H9 (cell line): ENCODE measurements at regions not wholly inside any gene's neighbourhood (a gene's known extent, or its start where the extent isn't known, plus 50 kb on each side); places are given as distances from the start of the nearest gene placed in this dataset.

ENCODE experiments used
- DNase-seq: peaks from one replicate; pipeline ENCODE4 v3.0.0-alpha.2; 2017
- H2AFZ ChIP-seq: one replicate; pipeline ENCODE4 v1.6.1; 2013; ENCODE audit warnings: mild to moderate bottlenecking, low read length, control low read depth, moderate library complexity
- H2AK5ac ChIP-seq: 2 replicates; pipeline ENCODE4 v1.6.1; 2013; ENCODE audit warnings: low read length, control low read depth, mixed read lengths; ENCODE audit not compliant: insufficient read length
- H2BK120ac ChIP-seq: one replicate; pipeline ENCODE4 v1.6.1; 2013; ENCODE audit warnings: low read depth, mild to moderate bottlenecking, low read length, control low read depth, inconsistent platforms; ENCODE audit not compliant: poor library complexity, severe bottlenecking
- H2BK12ac ChIP-seq: 2 replicates; pipeline ENCODE4 v1.6.1; 2013; ENCODE audit warnings: low read length, control low read depth, mixed read lengths, low read depth; ENCODE audit not compliant: insufficient read length
- H2BK15ac ChIP-seq: 2 replicates; pipeline ENCODE4 v1.6.1; 2013; ENCODE audit warnings: low read depth, low read length, control low read depth
- H2BK20ac ChIP-seq: one replicate; pipeline ENCODE4 v1.6.1; 2013; ENCODE audit warnings: low read depth, mild to moderate bottlenecking, low read length, control low read depth, inconsistent platforms; ENCODE audit not compliant: poor library complexity, severe bottlenecking
- H2BK5ac ChIP-seq: 2 replicates; pipeline ENCODE4 v1.6.1; 2013; ENCODE audit warnings: low read length, control low read depth, mixed read lengths; ENCODE audit not compliant: insufficient read length
- H3K14ac ChIP-seq: 2 replicates; pipeline ENCODE4 v1.6.1; 2013; ENCODE audit warnings: low read length, control low read depth; ENCODE audit not compliant: insufficient read depth
- H3K18ac ChIP-seq: 2 replicates; pipeline ENCODE4 v1.6.1; 2013; ENCODE audit warnings: low read depth, mild to moderate bottlenecking, mixed read lengths, low read length, control low read depth; ENCODE audit not compliant: insufficient read length
- H3K23ac ChIP-seq: 2 replicates; pipeline ENCODE4 v1.6.1; 2013; ENCODE audit warnings: low read length, control low read depth, mixed read lengths, low read depth; ENCODE audit not compliant: insufficient read length
- H3K23me2 ChIP-seq: 2 replicates; pipeline ENCODE4 v1.6.1; 2013; ENCODE audit warnings: low read depth, mild to moderate bottlenecking, mixed read lengths, low read length, control low read depth; ENCODE audit not compliant: insufficient read length, poor library complexity, severe bottlenecking
- H3K27ac ChIP-seq: 2 replicates; pipeline ENCODE4 v1.5.1; 2013; ENCODE audit warnings: low read length, control low read depth, mixed read lengths, low read depth; ENCODE audit not compliant: insufficient read length
- H3K27me3 ChIP-seq: 2 replicates; pipeline ENCODE4 v1.6.1; 2013; ENCODE audit warnings: low read length, control low read depth, inconsistent platforms; ENCODE audit not compliant: insufficient read depth
- H3K4ac ChIP-seq: 2 replicates; pipeline ENCODE4 v1.6.1; 2013; ENCODE audit warnings: low read depth, mild to moderate bottlenecking, control low read depth, inconsistent platforms, low read length, moderate library complexity
- H3K4me1 ChIP-seq: 2 replicates; pipeline ENCODE4 v1.6.1; 2013; ENCODE audit warnings: low read length, control low read depth, inconsistent platforms; ENCODE audit not compliant: insufficient read depth
- H3K4me2 ChIP-seq: 2 replicates; pipeline ENCODE4 v1.6.1; 2013; ENCODE audit warnings: low read length, control low read depth, mixed read lengths; ENCODE audit not compliant: insufficient read length, insufficient read depth
- H3K56ac ChIP-seq: 2 replicates; pipeline ENCODE4 v1.6.1; 2013; ENCODE audit warnings: low read depth, mild to moderate bottlenecking, mixed read lengths, low read length, control low read depth; ENCODE audit not compliant: insufficient read length
- H3K79me1 ChIP-seq: 2 replicates; pipeline ENCODE4 v1.6.1; 2013; ENCODE audit warnings: low read depth, mild to moderate bottlenecking, moderate library complexity, low read length, control low read depth, inconsistent platforms; ENCODE audit not compliant: insufficient read depth, poor library complexity, severe bottlenecking
- H3K79me2 ChIP-seq: 2 replicates; pipeline ENCODE4 v1.6.1; 2013; ENCODE audit warnings: low read length, control low read depth, inconsistent platforms; ENCODE audit not compliant: insufficient read depth
- H3K9ac ChIP-seq: 2 replicates; pipeline ENCODE4 v1.6.1; 2013; ENCODE audit warnings: low read length, control low read depth, mixed read lengths; ENCODE audit not compliant: insufficient read length; ENCODE audit errors: extremely low read depth
- H3K9me3 ChIP-seq: one replicate; pipeline ENCODE4 v1.6.1; 2013; ENCODE audit warnings: low read depth, low read length, inconsistent platforms; ENCODE audit not compliant: control insufficient read depth
- H3T11ph ChIP-seq: one replicate; pipeline ENCODE4 v1.6.1; 2013; ENCODE audit warnings: mild to moderate bottlenecking, low read length, control low read depth, inconsistent platforms
- H4K20me1 ChIP-seq: one replicate; pipeline ENCODE4 v1.6.1; 2013; ENCODE audit not compliant: control insufficient read depth, insufficient read length, insufficient read depth
- H4K5ac ChIP-seq: 2 replicates; pipeline ENCODE4 v1.6.1; 2013; ENCODE audit warnings: low read depth, mild to moderate bottlenecking, mixed read lengths, low read length, control low read depth; ENCODE audit not compliant: insufficient read length
- H4K8ac ChIP-seq: replicated peaks from 2 replicates; pipeline ENCODE4 v1.6.1; 2013; ENCODE audit warnings: low read length, control low read depth, mixed read lengths, low read depth; ENCODE audit not compliant: insufficient read length
- H4K91ac ChIP-seq: 2 replicates; pipeline ENCODE4 v1.6.1; 2013; ENCODE audit warnings: low read depth, mild to moderate bottlenecking, moderate library complexity, mixed read lengths, low read length, control low read depth; ENCODE audit not compliant: insufficient read length
- H3K27ac Mint-ChIP-seq, 3 experiments: 2 replicates in 2 of 3; 3 replicates in 1 of 3; pipeline ENCODE4 v1.8.0; 2020 to 2021; ENCODE audit warnings: mixed read lengths in 3 of 3, mild to moderate bottlenecking in 1 of 3, moderate library complexity in 1 of 3
- H3K27me3 Mint-ChIP-seq: 2 replicates; pipeline ENCODE4 v1.8.0; 2021; ENCODE audit warnings: low read depth, mild to moderate bottlenecking, moderate library complexity, mixed read lengths
- H3K36me3 Mint-ChIP-seq, 3 experiments: 2 replicates in 2 of 3; 3 replicates in 1 of 3; pipeline ENCODE4 v1.8.0; 2020 to 2021; ENCODE audit warnings: low read depth in 3 of 3, mixed read lengths in 3 of 3; ENCODE audit not compliant: insufficient read depth in 1 of 3
- H3K4me1 Mint-ChIP-seq, 2 experiments: 2 replicates each; pipeline ENCODE4 v1.8.0; 2020; ENCODE audit warnings: mixed read lengths in 2 of 2
- H3K4me3 Mint-ChIP-seq, 2 experiments: 2 replicates in 1 of 2; 3 replicates in 1 of 2; pipeline ENCODE4 v1.8.0; 2020 to 2021; ENCODE audit warnings: mild to moderate bottlenecking in 2 of 2, mixed read lengths in 2 of 2, moderate library complexity in 1 of 2
- H3K9me3 Mint-ChIP-seq, 2 experiments: 2 replicates in 1 of 2; 3 replicates in 1 of 2; pipeline ENCODE4 v1.8.0; 2020; ENCODE audit warnings: mild to moderate bottlenecking in 2 of 2, mixed read lengths in 2 of 2, moderate library complexity in 1 of 2
- WGBS: extraction: QIAGEN DNeasy Blood & Tissue Kit; methylation state at CpG from one replicate; pipeline ENCODE4 v1.1.7; 2013; ENCODE audit warnings: missing lambda C conversion rate, low lambda C conversion rate, mixed read lengths; ENCODE audit not compliant: insufficient read length; ENCODE audit errors: extremely low coverage; 5-methylcytosine and 5-hydroxymethylcytosine counted together
- TF ChIP-seq, protein P1 (sequence below): fragments of 200-600 bp; sonication (generic); conservative IDR thresholded peaks from 3 replicates; pipeline ENCODE4 v1.8.0; 2021; ENCODE audit warnings: antibody characterized with exemption, mild to moderate bottlenecking

DNA sequence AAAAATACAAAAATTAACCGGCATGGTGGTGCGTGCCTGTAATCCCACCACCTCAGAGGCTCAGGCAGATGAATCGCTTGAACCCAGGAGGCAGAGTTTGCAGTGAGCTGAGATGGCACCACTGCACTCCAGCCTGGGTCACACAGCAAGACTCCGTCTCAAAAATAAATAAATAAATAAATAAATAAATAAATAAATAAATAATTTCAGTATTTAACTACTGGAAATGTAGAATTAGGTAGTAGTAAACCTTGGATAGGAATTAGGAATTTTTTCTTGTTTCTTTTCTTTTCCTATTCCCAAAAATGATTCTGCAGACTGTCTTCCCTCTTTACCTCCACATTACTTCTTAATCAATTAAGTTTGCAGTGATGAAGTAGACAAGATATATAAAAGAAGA lies 103.2 kb downstream of the PLK2 start:
- H3K23ac ChIP-seq, result no peak overlapping the region
- Mint-ChIP-seq H3K27me3 (no peaks in the 10 kb centered on the region), H3K4me1 (peaks cover 33 to 38% of the 10 kb centered on the region in 2 experiments), H3K27ac (no peak overlapping the region), H3K9me3 (no peaks in the 10 kb centered on the region), H3K36me3 (no peaks in the 10 kb centered on the region), H3K4me3 (no peak overlapping the region)
- H2BK12ac ChIP-seq, result no peak overlapping the region
- H2BK120ac ChIP-seq, result no peak overlapping the region
- no peaks in the 10 kb centered on the region for H3K79me2 ChIP-seq
- H3K23me2 ChIP-seq, result no peaks in the 10 kb centered on the region
- H2AFZ ChIP-seq, result no peak overlapping the region
- no peak overlapping the region for H3T11ph ChIP-seq
- no peaks in the 10 kb centered on the region for H3K27me3 ChIP-seq
- H4K5ac ChIP-seq, result no peak overlapping the region
- DNase-seq, result no peak
- no peak overlapping the region for H2BK15ac ChIP-seq
- no peak overlapping the region for H3K56ac ChIP-seq
- H3K9ac ChIP-seq, result no peak overlapping the region
- no peak overlapping the region for H3K14ac ChIP-seq
- no peak overlapping the region for H2BK20ac ChIP-seq
- H3K79me1 ChIP-seq, result no peaks in the 10 kb centered on the region
- H3K4me1 ChIP-seq, result peaks cover 3% of the 10 kb centered on the region; the same call in 1 of the 2 replicates
- WGBS, result no CpG with 5 or more reads among the region's 4 CpGs
- H3K4me2 ChIP-seq, result no peak overlapping the region
- H3K27ac ChIP-seq, result no peak overlapping the region
- TF ChIP-seq, protein P1, sequence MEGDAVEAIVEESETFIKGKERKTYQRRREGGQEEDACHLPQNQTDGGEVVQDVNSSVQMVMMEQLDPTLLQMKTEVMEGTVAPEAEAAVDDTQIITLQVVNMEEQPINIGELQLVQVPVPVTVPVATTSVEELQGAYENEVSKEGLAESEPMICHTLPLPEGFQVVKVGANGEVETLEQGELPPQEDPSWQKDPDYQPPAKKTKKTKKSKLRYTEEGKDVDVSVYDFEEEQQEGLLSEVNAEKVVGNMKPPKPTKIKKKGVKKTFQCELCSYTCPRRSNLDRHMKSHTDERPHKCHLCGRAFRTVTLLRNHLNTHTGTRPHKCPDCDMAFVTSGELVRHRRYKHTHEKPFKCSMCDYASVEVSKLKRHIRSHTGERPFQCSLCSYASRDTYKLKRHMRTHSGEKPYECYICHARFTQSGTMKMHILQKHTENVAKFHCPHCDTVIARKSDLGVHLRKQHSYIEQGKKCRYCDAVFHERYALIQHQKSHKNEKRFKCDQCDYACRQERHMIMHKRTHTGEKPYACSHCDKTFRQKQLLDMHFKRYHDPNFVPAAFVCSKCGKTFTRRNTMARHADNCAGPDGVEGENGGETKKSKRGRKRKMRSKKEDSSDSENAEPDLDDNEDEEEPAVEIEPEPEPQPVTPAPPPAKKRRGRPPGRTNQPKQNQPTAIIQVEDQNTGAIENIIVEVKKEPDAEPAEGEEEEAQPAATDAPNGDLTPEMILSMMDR, result no peak
- H2AK5ac ChIP-seq, result no peak overlapping the region
- H3K4ac ChIP-seq, result no peak overlapping the region
- no peak overlapping the region for H3K18ac ChIP-seq
- H4K91ac ChIP-seq, result no peak overlapping the region
- H2BK5ac ChIP-seq, result no peak overlapping the region
- no peaks in the 10 kb centered on the region for H4K20me1 ChIP-seq
- H4K8ac ChIP-seq, result no peak overlapping the region
- H3K9me3 ChIP-seq, result no peaks in the 10 kb centered on the region
